Putamen (tissue), 1 donor: ENCODE measurements at regions not wholly inside any gene's neighbourhood (a gene's known extent, or its start where the extent isn't known, plus 50 kb on each side); places are given as distances from the start of the nearest gene placed in this dataset.
A peak's percentile ranks its signal among the peaks of the same experiment; 100 is the strongest.

Experiments
- DNase-seq: peaks from one replicate; pipeline ENCODE4 v3.0.0-alpha.2; 2016; ENCODE audit warnings: low spot score

GRCh38 chr6:92047152-92047850, 1372.1 kb downstream of the EPHA7 start:
- DNase-seq: peak; percentile 14

DNA sequence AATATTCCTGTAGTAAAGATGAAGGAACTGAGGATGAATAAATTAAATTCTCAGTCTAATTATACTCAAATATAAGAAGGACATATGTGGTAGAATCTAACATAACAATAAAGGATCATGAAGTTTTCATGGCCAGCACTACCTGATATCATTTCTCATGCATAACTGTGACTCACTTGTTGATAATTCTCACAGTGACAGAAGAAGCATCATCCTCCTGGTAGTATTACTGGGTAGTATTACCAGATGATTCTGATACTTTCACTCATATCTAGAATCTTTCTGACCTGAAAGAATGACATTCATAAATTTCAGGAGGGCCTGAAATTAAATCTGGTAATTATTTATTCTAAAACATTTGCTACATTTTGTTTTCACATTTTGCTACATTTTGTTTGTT, 1375.0 kb downstream of the EPHA7 start:
- DNase-seq: no peak

DNA sequence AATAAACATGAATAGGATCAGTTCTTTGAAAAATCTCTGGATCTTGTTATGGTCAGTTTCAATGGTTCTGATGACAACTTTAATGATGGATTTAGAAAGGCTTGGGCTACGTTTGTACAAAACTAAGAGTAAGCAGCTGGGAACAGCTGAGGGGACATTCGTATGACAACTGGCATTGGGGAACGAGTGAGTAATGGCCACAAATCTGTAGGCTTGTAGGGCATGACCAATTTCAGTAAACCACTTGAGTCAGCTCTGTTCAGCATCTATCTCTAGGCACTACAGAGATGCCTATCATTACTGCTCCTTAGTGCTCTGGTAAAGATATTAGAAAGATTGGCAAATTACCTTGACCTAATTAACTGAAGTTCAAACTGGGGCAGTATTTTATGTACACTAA, 1375.6 kb downstream of the EPHA7 start:
- no peak for DNase-seq

- no peak for DNase-seq
Observed at GRCh38 chr6:92026878-92027277, 1392.5 kb downstream of the EPHA7 start.

DNA sequence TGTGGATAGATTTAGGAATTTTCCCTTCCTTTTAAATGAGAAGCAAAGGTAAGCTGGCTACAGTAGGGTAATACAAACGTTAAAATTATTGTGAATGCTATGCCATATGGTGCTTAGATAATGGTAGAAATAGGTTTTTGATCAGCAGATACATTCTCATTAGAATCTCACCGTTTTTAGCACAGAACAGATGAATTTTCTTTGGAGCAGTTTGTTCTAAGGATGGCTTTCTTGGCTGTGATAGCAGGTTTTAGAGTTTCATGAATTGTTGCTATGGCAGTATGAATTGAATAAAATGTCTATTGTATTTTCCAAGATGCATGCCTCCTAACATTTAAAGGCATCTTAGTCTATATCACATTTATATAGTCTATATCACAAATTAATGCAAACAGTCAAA, 1394.5 kb downstream of the EPHA7 start:
- DNase-seq: no peak

- no peak for DNase-seq
Observed at GRCh38 chr6:92024110-92024509, 1395.2 kb downstream of the EPHA7 start.

- DNase-seq: no peak
Observed at GRCh38 chr6:92023410-92023966, 1395.9 kb downstream of the EPHA7 start.

DNA sequence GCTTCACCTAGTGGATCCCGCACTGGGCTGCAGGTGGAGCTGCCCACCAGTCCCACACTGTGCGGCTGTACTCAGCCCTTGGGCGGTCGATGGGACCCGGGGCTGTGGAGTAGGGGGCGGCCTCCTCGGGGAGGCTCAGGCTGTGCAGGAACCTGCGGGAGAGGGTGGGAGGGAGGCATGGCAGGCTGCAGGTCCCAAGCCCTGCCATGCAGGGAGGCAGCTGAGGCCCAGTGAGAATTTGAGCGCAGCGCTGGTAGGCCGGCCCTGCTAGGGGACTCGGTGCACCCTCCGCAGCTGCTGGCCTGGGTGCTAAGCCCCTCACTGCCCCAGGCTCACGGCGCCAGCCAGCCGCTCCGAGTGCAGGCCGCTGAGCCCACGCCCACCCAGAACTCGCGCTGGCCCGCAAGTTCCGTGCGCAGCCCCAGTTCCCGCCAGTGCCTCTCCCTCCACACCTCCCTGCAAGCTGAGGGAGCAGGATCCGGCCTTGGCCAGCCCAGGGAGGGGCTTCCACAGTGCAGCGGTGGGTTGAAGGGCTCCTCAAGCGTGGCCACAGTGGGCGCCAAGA, 1407.6 kb downstream of the EPHA7 start:
- DNase-seq: no peak

DNA sequence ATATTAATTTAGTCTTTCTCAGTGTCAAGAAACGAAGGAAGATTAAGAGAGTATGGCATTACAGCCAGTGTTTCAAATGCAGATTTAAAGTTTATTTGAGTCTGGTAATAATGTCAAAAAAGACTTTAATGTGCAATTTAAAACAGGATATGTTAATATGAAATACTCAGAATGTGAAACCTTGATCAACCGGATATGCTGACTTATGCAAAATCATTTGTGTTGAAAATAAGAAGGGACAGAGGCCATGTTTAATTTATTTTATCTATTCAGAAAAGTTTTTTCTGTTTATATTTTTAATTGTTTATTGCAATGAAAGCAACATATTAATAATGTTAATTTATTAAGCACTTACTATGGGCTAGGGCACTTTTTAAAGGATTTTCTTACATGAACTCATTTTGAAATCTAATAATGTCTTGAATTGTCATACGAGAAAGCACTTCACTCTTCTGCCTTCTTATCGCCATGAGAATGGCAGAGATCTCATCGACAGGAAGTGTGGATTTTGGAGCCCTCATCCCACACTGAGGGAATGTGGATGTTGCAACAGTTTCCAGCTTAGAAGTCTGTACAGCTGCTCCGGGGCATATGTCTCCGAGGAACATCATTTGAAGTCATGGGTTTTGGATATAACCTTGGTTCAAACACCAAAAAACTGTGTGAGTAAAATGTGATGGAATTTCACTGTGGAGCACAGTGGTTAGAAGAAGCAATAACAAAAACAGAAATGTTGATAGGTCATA, 1410.4 kb downstream of the EPHA7 start:
- DNase-seq: no peak

GRCh38 chr6:92000112-92000511, 1413.2 kb upstream of the MAP3K7 start:
- no peak for DNase-seq

DNA sequence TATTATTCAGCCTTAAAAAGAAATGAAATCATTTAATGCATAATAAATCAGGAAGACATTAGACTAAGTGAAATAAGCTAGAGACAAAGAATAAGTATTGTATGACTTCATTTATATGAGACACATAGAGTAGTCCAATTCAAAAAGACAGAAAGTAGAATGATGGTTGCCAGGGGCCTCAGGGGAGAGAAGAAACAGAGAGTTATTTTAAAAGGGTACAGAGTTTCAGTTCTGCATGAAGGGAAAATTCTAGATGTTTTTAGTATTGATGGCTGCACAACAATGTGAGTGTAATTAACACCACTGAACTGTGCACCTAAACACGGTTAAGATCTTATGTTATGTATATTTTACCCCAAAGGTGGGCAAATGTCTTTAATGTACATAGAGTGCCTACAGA, 1407.9 kb upstream of the MAP3K7 start:
- no peak for DNase-seq

DNA sequence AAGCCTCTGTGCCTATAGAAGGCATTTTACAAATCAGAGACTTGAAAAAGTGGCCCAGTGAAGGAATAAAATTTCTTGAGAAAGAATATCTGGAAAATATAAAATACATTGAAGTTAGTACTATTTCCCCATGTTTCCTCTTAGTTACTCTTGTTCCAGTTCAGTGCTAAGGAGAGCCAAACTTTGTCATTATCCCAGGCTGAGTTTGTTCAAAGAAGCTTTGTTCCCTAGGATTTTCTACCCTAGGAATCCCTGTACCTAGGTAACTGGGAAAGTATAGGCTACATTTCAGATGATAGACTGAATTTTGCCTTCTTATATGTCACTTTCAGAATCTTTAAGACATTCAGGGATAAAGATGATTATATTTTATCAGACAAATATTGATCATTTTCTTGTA, 1395.7 kb upstream of the MAP3K7 start:
- DNase-seq: no peak

- no peak for DNase-seq
Observed at GRCh38 chr6:91976797-91977196, 1389.9 kb upstream of the MAP3K7 start.

GRCh38 chr6:91970700-91971099, 1383.8 kb upstream of the MAP3K7 start:
- no peak for DNase-seq

GRCh38 chr6:91965872-91966271, 1379.0 kb upstream of the MAP3K7 start:
- DNase-seq: no peak

DNA sequence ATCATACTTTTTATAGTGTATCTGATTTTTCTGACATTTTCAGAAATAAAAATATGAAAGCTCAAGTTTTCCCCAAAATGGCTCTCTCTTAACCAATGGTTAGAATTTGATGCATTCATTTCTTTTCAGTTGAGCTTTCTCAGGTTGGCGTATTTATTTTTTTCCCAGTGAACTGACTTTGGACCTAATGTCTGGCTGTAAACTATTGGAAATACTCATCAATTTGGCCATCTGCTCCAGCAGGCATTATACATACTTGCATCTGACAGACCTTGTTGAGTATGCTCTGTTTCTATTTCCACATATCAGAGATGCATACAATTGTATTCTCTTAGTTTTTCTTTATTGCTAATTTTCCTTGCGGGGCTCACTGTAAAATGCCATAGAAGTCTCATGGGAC, 1374.8 kb upstream of the MAP3K7 start:
- DNase-seq: no peak

- no peak for DNase-seq
Observed at GRCh38 chr6:91961236-91961635, 1374.4 kb upstream of the MAP3K7 start.

GRCh38 chr6:91941838-91942237, 1355.0 kb upstream of the MAP3K7 start:
- no peak for DNase-seq

DNA sequence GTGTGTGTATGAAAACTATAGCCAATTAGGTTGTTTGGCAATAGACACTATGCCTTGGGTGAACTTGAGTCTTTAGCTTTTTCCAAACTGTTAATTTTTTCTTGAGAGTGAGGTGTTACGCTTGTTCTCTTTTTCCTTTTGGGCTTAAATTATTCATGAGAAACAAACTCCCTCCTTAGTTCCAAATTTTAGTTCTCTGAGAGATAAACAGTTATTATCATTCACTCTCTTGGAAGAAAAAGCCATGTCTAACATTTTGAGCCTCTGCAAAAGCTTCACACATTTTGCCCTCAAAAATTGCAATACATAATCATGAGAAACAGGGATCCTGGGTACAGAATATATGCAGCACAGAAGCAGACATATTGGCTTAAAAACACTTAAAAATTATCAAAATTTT, 1353.9 kb upstream of the MAP3K7 start:
- DNase-seq: no peak

DNA sequence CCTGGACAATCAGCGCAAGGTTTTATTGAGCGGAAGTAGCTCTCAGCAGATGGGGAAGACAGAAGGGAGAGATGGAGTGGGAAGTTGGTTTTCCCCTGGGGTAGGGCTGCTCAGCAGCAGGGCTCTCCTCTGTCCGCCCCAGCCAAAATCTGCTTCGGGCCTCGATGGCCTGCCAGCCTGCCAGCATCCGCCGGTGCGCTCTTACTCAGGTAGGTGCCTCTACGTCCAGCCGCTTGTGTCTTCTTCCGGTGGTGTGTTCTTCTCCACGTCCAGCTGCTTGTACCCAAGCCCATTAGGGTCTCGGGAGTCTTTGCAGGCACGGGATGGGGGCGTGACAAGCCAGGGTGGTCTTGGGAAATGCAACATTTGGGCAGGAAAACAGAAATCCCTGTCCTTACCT, 1340.0 kb upstream of the MAP3K7 start:
- DNase-seq: no peak

DNA sequence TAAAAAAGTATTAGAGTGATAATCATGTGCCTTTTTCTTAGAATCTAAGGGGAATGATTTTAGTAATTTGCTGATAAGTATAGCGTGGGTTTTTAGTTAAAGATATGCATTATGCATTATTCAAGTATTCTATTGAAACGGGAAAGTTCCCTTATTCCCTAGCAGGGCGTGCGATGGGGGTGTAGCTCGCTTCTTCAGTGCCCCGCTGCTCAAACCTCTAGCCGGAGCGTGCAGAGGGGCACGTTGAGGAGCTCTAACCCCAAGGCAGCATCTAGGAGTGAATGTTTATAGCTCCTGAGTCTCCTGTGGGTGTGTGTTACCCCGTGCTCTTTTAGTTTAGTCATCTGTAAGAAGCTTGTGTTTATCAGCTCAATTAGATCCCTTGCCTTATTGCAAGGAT, 1339.5 kb upstream of the MAP3K7 start:
- peak; percentile 45 for DNase-seq

- DNase-seq: no peak
Observed at GRCh38 chr6:91911945-91912344, 1325.1 kb upstream of the MAP3K7 start.

DNA sequence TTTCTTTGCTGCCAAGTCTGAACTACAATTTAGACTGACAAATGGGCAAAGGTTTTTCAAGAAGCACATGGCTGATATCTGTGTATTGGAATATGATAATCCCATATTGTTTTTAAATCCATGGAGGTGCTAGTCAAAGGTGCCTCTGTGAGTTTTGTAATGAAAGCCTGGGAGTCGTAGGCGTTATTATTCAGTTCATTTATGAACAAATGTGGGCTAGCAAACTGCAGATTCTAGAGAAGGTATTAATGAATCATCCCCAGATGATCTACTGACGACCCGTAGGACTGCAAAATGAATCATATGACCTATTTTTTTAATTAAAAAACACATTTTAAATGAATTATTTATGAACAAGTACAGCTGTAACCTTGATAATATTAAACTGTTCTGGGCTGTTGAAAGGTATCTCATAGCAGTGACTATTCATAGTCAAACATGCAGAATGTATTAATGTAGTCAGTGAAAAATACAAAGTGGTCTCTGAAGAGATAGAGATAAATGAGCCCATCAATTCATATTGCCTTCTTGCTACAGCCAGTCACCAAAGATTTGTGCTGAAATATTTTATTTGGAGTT, 1317.8 kb upstream of the MAP3K7 start:
- peak; percentile 66 for DNase-seq
